PFSK-1 (cell line): ENCODE measurements at regions not wholly inside any gene's neighbourhood (a gene's known extent, or its start where the extent isn't known, plus 50 kb on each side); places are given as distances from the start of the nearest gene placed in this dataset.

Source experiments
- FOXP2 ChIP-seq: optimal IDR thresholded peaks from 2 replicates; pipeline ENCODE3; 2011; ENCODE audit warnings: borderline replicate concordance, control low read depth, inconsistent platforms; ENCODE audit not compliant: insufficient read depth; ENCODE audit errors: extremely low read length, extremely low read depth
- POLR2AphosphoS5 ChIP-seq: IDR thresholded peaks from 2 replicates; pipeline ENCODE4 v1.6.1; 2012; ENCODE audit warnings: low read depth, mild to moderate bottlenecking, control low read depth, low read length, moderate library complexity
- REST ChIP-seq, 2 experiments: IDR thresholded peaks; 2 replicates each; pipeline versions ENCODE4 v1.6.1 to v1.8.0; 2011 to 2012; ENCODE audit warnings: low read depth in 2 of 2, low read length in 2 of 2, control low read depth in 1 of 2, inconsistent platforms in 1 of 2, mild to moderate bottlenecking in 1 of 2, moderate library complexity in 1 of 2; ENCODE audit not compliant: insufficient read depth in 1 of 2
- SIN3A ChIP-seq: IDR thresholded peaks from 2 replicates; pipeline ENCODE4 v1.6.1; 2012; ENCODE audit warnings: mild to moderate bottlenecking, low read length, moderate library complexity, borderline replicate concordance; ENCODE audit not compliant: insufficient read depth
- TAF1 ChIP-seq: IDR thresholded peaks from 2 replicates; pipeline ENCODE4 v1.6.1; 2012; ENCODE audit warnings: low read length, control low read depth, borderline replicate concordance; ENCODE audit not compliant: insufficient read depth

GRCh38 chr10:120381931-120382330, 75.1 kb upstream of the PLPP4 start:
- TF ChIP-seq TAF1 (no peak), FOXP2 (no peak)

GRCh38 chr10:120382360-120382759, 74.7 kb upstream of the PLPP4 start:
- TF ChIP-seq REST (IDR thresholded peaks at IDR 0.05; ENCODE audit: insufficient read depth in 1 of 2, low read depth in 2 of 2, low read length in 2 of 2) (no peak), TAF1 (no peak), SIN3A (no peak), FOXP2 (no peak), POLR2AphosphoS5 (no peak)

GRCh38 chr10:120385992-120386391, 71.0 kb upstream of the PLPP4 start:
- TF ChIP-seq SIN3A (no peak), FOXP2 (no peak), REST (IDR thresholded peaks at IDR 0.05; ENCODE audit: insufficient read depth in 1 of 2, low read depth in 2 of 2, low read length in 2 of 2) (no peak), POLR2AphosphoS5 (no peak), TAF1 (no peak)

GRCh38 chr10:120386896-120387295, 70.1 kb upstream of the PLPP4 start:
- no peak for TF ChIP-seq SIN3A
- no peak for TF ChIP-seq REST (IDR thresholded peaks at IDR 0.05; ENCODE audit: insufficient read depth in 1 of 2, low read depth in 2 of 2, low read length in 2 of 2)
- no peak for TF ChIP-seq FOXP2
- TF ChIP-seq POLR2AphosphoS5: no peak
- TF ChIP-seq TAF1: no peak

GRCh38 chr10:120387326-120387725, 69.7 kb upstream of the PLPP4 start:
- TF ChIP-seq SIN3A (no peak), TAF1 (no peak), FOXP2 (no peak), POLR2AphosphoS5 (no peak), REST (IDR thresholded peaks at IDR 0.05; ENCODE audit: insufficient read depth in 1 of 2, low read depth in 2 of 2, low read length in 2 of 2) (no peak)
